Left lung (tissue), 4 donors: ENCODE measurements at regions not wholly inside any gene's neighbourhood (a gene's known extent, or its start where the extent isn't known, plus 50 kb on each side); places are given as distances from the start of the nearest gene placed in this dataset.

ENCODE experiments used
- ATAC-seq: fragments of 200-7000 bp; cut with Tn5 transposase; one replicate; pipeline ENCODE4 v1.9.1; 2020; ENCODE audit warnings: moderate library complexity
- DNase-seq, 4 donors: peaks; one replicate each; pipeline ENCODE4 v3.0.0-alpha.2; 2013 to 2020
- H3K27ac ChIP-seq, 2 donors: fragments of 200-600 bp; sonication (generic) in 1 of 2; one replicate each; pipeline versions ENCODE4 v1.5.0 to v1.8.0; 2020 to 2021
- H3K27me3 ChIP-seq, 2 donors: fragments of 200-600 bp; sonication (generic) in 1 of 2; one replicate each; pipeline versions ENCODE4 v1.5.0 to v1.8.0; 2020 to 2021
- H3K36me3 ChIP-seq, 2 donors: fragments of 200-600 bp; sonication (generic) in 1 of 2; one replicate each; pipeline versions ENCODE4 v1.5.0 to v1.8.0; 2020 to 2021
- H3K4me1 ChIP-seq, 2 donors: fragments of 200-600 bp; one replicate each; pipeline ENCODE4 v1.8.0; 2021
- H3K4me3 ChIP-seq, 2 donors: fragments of 200-600 bp; sonication (generic) in 1 of 2; one replicate each; pipeline versions ENCODE4 v1.5.0 to v1.8.0; 2020 to 2021; ENCODE audit warnings: mild to moderate bottlenecking in 1 of 2
- H3K9me3 ChIP-seq, 2 donors: fragments of 200-600 bp; sonication (generic) in 1 of 2; one replicate each; pipeline versions ENCODE4 v1.5.0 to v1.8.0; 2020 to 2021
- intact Hi-C, 2 donors: fragments of 100-400 bp; cut with DNase I; formaldehyde crosslinking; loops; one replicate each; pipeline versions ENCODE4 v1.11.2 to v1.14.2; 2022
- TF ChIP-seq, protein P1 (sequence below), 2 donors: fragments of 200-600 bp; sonication (generic) in 1 of 2; IDR thresholded peaks; one replicate each; pipeline versions ENCODE4 v1.5.0 to v1.8.0; 2021; ENCODE audit warnings: antibody characterized with exemption in 2 of 2
- donor health status: DM: no; HTN: yes; CAD: no.
- donor health status: DM: no; HTN: no; CAD: no.

DNA sequence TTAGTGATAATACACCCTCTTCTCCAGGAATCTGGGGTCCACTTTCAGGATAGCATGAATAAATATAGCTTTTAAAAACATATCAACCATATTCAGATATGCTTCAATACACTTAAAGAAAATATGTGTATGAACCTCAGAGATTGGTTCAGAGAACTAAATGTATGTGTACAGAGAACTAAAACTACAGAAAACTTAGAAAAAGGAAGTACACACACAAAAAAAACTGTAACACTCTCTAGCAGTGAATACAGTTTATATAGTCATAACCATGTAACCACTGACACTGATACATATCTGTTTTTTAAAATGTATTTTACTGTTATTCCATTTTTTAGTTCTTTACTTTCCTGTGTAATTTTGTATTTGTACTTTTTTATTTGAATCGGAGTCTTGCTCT, 365.2 kb downstream of the RPS4Y2 start:
- Histone ChIP-seq H3K36me3 (no peaks in the 10 kb centered on the region), H3K4me1 (no peaks in the 10 kb centered on the region), H3K27me3 (no peaks in the 10 kb centered on the region), H3K9me3 (no peaks in the 10 kb centered on the region), H3K27ac (no peak overlapping the region), H3K4me3 (no peak overlapping the region)
- TF ChIP-seq, protein P1, sequence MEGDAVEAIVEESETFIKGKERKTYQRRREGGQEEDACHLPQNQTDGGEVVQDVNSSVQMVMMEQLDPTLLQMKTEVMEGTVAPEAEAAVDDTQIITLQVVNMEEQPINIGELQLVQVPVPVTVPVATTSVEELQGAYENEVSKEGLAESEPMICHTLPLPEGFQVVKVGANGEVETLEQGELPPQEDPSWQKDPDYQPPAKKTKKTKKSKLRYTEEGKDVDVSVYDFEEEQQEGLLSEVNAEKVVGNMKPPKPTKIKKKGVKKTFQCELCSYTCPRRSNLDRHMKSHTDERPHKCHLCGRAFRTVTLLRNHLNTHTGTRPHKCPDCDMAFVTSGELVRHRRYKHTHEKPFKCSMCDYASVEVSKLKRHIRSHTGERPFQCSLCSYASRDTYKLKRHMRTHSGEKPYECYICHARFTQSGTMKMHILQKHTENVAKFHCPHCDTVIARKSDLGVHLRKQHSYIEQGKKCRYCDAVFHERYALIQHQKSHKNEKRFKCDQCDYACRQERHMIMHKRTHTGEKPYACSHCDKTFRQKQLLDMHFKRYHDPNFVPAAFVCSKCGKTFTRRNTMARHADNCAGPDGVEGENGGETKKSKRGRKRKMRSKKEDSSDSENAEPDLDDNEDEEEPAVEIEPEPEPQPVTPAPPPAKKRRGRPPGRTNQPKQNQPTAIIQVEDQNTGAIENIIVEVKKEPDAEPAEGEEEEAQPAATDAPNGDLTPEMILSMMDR (IDR thresholded peaks at IDR 0.05) = no peak
- ATAC-seq (no peak), DNase-seq (no peak)
- intact Hi-C loops = no loop called here

DNA sequence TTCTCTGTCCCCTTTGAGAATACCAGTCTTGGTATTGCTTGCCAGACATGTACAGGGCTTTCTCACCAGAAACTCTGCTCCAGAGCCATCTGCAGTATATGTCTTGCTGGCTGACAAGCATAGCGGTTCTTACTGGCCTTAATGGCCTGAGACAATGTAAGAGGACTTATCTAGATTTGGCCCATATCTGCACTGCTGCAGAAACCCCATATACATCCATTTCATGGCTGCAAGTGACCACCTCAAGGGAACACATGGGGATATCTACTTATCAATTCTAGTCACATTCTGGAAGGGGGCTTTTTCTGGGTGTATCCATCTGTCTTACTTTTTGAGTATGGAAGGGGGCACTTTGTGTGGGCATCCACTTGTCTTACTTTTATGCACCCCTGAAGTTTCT, 375.5 kb upstream of the RBMY1B start:
- Histone ChIP-seq H3K4me3 (no peak overlapping the region), H3K9me3 (no peaks in the 10 kb centered on the region), H3K4me1 (no peaks in the 10 kb centered on the region), H3K36me3 (no peaks in the 10 kb centered on the region), H3K27me3 (no peaks in the 10 kb centered on the region), H3K27ac (no peak overlapping the region)
- TF ChIP-seq, protein P1 (IDR thresholded peaks at IDR 0.05) = no peak
- intact Hi-C loops = no loop called here
- DNase-seq (no peak), ATAC-seq (no peak)

DNA sequence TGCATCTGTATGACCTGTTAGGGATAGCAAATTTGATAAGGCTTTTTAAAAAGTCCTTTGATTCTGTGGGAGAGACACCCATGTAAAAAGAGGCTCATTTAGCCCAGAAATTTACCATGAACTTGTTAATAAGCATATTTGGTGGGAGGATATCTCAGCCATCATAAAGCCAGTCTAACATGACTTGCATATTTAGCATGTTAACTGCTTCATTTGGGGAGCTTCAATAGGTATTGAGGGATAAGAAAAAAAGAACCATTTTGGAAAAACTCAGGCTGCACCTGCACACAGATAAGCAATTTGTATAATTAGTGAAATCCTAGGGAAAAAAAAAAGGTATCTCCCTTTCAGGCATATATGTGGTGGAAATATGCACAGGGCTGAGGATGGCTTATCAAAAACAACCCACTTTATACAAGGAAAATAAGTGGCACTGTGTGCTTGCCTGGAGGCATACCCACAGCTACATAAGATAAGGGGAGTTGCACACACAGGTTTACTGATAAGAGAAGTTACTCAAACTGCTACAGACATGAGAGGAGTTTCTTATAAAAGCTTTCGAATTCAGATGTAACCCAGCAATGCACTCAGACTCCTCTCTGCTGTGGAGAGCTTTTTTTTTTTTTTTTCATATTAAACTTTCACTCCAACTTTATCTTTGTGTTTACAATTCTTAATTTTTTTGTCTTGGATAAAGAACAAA, 372.9 kb upstream of the RBMY1B start:
- TF ChIP-seq, protein P1 (IDR thresholded peaks at IDR 0.05) = no peak
- DNase-seq (no peak), ATAC-seq (no peak)
- no peaks in the 10 kb centered on the region for H3K27me3 ChIP-seq
- H3K27ac ChIP-seq = no peak overlapping the region
- H3K36me3 ChIP-seq = no peaks in the 10 kb centered on the region
- H3K4me1 ChIP-seq = no peaks in the 10 kb centered on the region
- intact Hi-C loops = no loop called here
- no peak overlapping the region for H3K4me3 ChIP-seq
- H3K9me3 ChIP-seq = no peaks in the 10 kb centered on the region

DNA sequence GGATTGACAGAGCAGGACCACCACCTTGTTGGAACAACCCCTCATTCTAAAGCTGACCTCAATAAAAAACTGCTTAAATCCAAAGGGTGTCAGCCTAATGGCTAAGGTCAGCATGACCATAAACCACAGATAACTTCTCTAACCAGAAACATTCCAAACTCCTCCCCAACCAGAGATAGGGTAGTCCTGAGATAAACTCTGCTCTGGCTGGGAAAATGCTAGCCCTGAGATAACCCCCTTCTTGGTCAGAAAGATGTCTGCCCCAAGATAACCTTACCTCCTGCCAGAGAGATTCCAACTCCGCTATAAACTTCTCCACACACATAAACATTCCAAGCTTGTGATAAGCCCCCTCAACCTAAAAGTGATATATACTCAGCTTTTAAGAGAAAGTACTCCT, 364.8 kb upstream of the RBMY1B start:
- H3K27me3 ChIP-seq = no peaks in the 10 kb centered on the region
- no peak overlapping the region for H3K4me3 ChIP-seq
- H3K27ac ChIP-seq = no peak overlapping the region
- no peak for DNase-seq
- intact Hi-C loops = no loop called here
- H3K9me3 ChIP-seq = no peaks in the 10 kb centered on the region
- ATAC-seq = no peak
- TF ChIP-seq, protein P1 (IDR thresholded peaks at IDR 0.05) = no peak
- no peaks in the 10 kb centered on the region for H3K4me1 ChIP-seq
- no peaks in the 10 kb centered on the region for H3K36me3 ChIP-seq

DNA sequence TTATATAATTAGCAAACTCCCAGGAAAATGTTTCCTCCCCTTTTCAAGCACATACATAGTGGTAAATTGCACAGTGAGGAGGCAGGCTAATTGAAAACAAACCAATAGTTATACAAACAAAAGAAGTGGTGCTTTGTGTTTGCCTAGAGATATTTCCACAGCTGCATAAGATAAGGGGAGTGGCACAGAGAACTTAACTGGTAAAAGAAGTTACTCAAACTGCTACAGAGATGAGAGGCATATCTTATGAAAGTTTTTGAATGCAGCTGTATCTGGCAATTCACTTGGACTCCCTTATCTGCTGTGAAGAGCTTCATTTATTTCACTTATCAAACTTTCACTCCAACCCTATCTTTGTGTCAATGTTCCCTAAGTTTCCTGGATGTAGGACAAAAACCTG, 361.2 kb upstream of the RBMY1B start:
- no peaks in the 10 kb centered on the region for H3K36me3 ChIP-seq
- no peak overlapping the region for H3K27ac ChIP-seq
- DNase-seq (no peak), ATAC-seq (no peak)
- intact Hi-C loops = no loop called here
- no peaks in the 10 kb centered on the region for H3K27me3 ChIP-seq
- TF ChIP-seq, protein P1 (IDR thresholded peaks at IDR 0.05) = no peak
- H3K9me3 ChIP-seq = peaks cover 0 to 2% of the 10 kb centered on the region in 2 donors
- no peak overlapping the region for H3K4me3 ChIP-seq
- H3K4me1 ChIP-seq = no peaks in the 10 kb centered on the region
